NCI-H1048 (cell line): ENCODE measurements at regions not wholly inside any gene's neighbourhood (a gene's known extent, or its start where the extent isn't known, plus 50 kb on each side); places are given as distances from the start of the nearest gene placed in this dataset.

ENCODE experiments used
- DNase-seq: peaks from one replicate; lab custom pipeline; 2025; lab: John Stamatoyannopoulos, UW

- DNase-seq = no peak
Observed at GRCh38 chr3:66748175-66748876, 247.5 kb upstream of the LRIG1 start.

- DNase-seq = no peak
Observed at GRCh38 chr3:66751842-66752241, 246.3 kb upstream of the KBTBD8 start.

- no peak for DNase-seq
Observed at GRCh38 chr3:66753670-66754069, 244.4 kb upstream of the KBTBD8 start.

GRCh38 chr3:66754613-66755012 lies 243.5 kb upstream of the KBTBD8 start:
- DNase-seq = no peak

GRCh38 chr3:66755924-66756323 lies 242.2 kb upstream of the KBTBD8 start:
- no peak for DNase-seq

GRCh38 chr3:66756468-66757036 lies 241.6 kb upstream of the KBTBD8 start:
- no peak for DNase-seq

- DNase-seq = no peak
Observed at GRCh38 chr3:66761093-66761780, 236.9 kb upstream of the KBTBD8 start.

- peak; percentile 7 for DNase-seq
Observed at GRCh38 chr3:66762916-66763693, 235.0 kb upstream of the KBTBD8 start.

- no peak for DNase-seq
Observed at GRCh38 chr3:66778107-66778506, 220.0 kb upstream of the KBTBD8 start.

GRCh38 chr3:66778777-66779176 lies 219.3 kb upstream of the KBTBD8 start:
- no peak for DNase-seq

- DNase-seq = no peak
Observed at GRCh38 chr3:66785191-66785909, 212.8 kb upstream of the KBTBD8 start.

GRCh38 chr3:66789580-66790237 lies 208.4 kb upstream of the KBTBD8 start:
- no peak for DNase-seq

GRCh38 chr3:66792086-66792485 lies 206.0 kb upstream of the KBTBD8 start:
- no peak for DNase-seq

- no peak for DNase-seq
Observed at GRCh38 chr3:66795365-66795764, 202.7 kb upstream of the KBTBD8 start.

GRCh38 chr3:66796343-66796742 lies 201.8 kb upstream of the KBTBD8 start:
- no peak for DNase-seq

- DNase-seq = no peak
Observed at GRCh38 chr3:66797889-66798560, 200.1 kb upstream of the KBTBD8 start.

GRCh38 chr3:66800941-66801545 lies 197.1 kb upstream of the KBTBD8 start:
- DNase-seq = no peak

GRCh38 chr3:66803206-66803605 lies 194.9 kb upstream of the KBTBD8 start:
- DNase-seq = no peak

- no peak for DNase-seq
Observed at GRCh38 chr3:66803721-66804695, 194.1 kb upstream of the KBTBD8 start.
